Activated CD4-positive, alpha-beta T cell treated with anti-CD3 and anti-CD28 coated beads for 36 hours (primary cell): ENCODE measurements at regions not wholly inside any gene's neighbourhood (a gene's known extent, or its start where the extent isn't known, plus 50 kb on each side); places are given as distances from the start of the nearest gene placed in this dataset.

ENCODE experiments used
- ATAC-seq: fragments of 200-7000 bp; cut with Tn5 transposase; one replicate; pipeline ENCODE4 v1.10.0; 2021; ENCODE audit warnings: mild to moderate bottlenecking, moderate library complexity
- CTCF ChIA-PET: fragments of 350-600 bp; sonication (Branson Sonifier 250); formaldehyde crosslinking; loops from one replicate; lab custom pipeline; 2021; ENCODE audit warnings: antibody characterized with exemption; lab: Charles Lee
- POLR2A ChIA-PET: fragments of 350-600 bp; sonication (Branson Sonifier 250); formaldehyde crosslinking; loops from one replicate; lab custom pipeline; 2021; ENCODE audit warnings: antibody characterized with exemption, inconsistent platforms; lab: Charles Lee
- DNase-seq: peaks from one replicate; pipeline ENCODE4 v3.0.0-alpha.2; 2020
- H3K27ac Mint-ChIP-seq: one replicate; pipeline ENCODE4 v1.8.0; 2021; ENCODE audit warnings: mixed read lengths
- H3K27me3 Mint-ChIP-seq: one replicate; pipeline ENCODE4 v1.8.0; 2021; ENCODE audit warnings: mixed read lengths
- H3K36me3 Mint-ChIP-seq: one replicate; pipeline ENCODE4 v1.8.0; 2021; ENCODE audit warnings: low read depth, mixed read lengths
- H3K4me1 Mint-ChIP-seq: one replicate; pipeline ENCODE4 v1.8.0; 2021; ENCODE audit warnings: mixed read lengths
- H3K4me3 Mint-ChIP-seq: one replicate; pipeline ENCODE4 v1.8.0; 2021; ENCODE audit warnings: mild to moderate bottlenecking, moderate library complexity, mixed read lengths
- H3K9me3 Mint-ChIP-seq: one replicate; pipeline ENCODE4 v1.8.0; 2021; ENCODE audit warnings: low read depth, mixed read lengths
- intact Hi-C, 2 experiments: fragments of 100-400 bp; cut with DNase I in 1 of 2; cut with micrococcal nuclease in 1 of 2; formaldehyde crosslinking; loops; one replicate each; pipeline versions ENCODE4 v1.14.2 to v1.15.1; 2022 to 2024; cut with DNase I, micrococcal nuclease

- ATAC-seq (no peak), DNase-seq (no peak)
- no peak overlapping the region for H3K4me3 Mint-ChIP-seq
- intact Hi-C loops, result no loop called here
- H3K4me1 Mint-ChIP-seq, result no peaks in the 10 kb centered on the region
- H3K27me3 Mint-ChIP-seq, result peaks cover 5% of the 10 kb centered on the region
- ChIA-PET CTCF (no interaction called here), POLR2A (no interaction called here)
- H3K27ac Mint-ChIP-seq, result no peak overlapping the region
- peaks cover 2% of the 10 kb centered on the region for H3K9me3 Mint-ChIP-seq
- no peaks in the 10 kb centered on the region for H3K36me3 Mint-ChIP-seq
Observed at GRCh38 chr16:5509794-5510193, 412.2 kb upstream of the EEF2KMT start.

DNA sequence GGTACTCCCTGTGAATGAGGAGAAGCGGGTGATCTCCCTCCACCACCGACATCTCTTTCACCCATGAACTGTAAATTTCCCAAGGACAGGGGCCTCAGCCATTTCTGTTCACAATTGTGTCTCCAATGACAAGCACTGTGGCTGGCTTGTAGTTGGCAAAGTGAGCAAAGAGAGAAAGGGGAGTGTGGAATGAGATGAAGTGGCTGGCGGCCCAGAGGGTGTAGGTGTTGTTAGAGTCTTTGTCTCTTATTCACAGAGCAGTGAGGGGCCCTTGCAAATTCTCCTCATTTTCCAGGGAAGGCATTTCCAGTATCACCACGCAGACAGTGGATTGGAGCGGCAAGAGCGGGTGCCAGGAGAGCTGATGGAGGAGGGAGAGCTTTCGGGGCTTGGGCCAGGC is 411.7 kb upstream of the EEF2KMT start:
- intact Hi-C loops, result no loop called here
- POLR2A ChIA-PET, result no interaction called here
- ATAC-seq, result no peak

GRCh38 chr16:5508371-5508770 is 410.8 kb upstream of the EEF2KMT start:
- ChIA-PET CTCF (interaction anchor here (1.8 kb wide), 1 partner anchor 108 kb away, joined by 4 read pairs; no protein-coding TSS in a partner anchor), POLR2A (no interaction called here)
- Mint-ChIP-seq H3K36me3 (no peaks in the 10 kb centered on the region), H3K4me1 (no peaks in the 10 kb centered on the region), H3K9me3 (no peaks in the 10 kb centered on the region), H3K4me3 (no peak overlapping the region), H3K27me3 (peaks cover 5% of the 10 kb centered on the region), H3K27ac (no peak overlapping the region)
- ATAC-seq, result no peak
- intact Hi-C loops, result no loop called here
- DNase-seq, result no peak

More for the DNA sequence above, 411.7 kb upstream of the EEF2KMT start:
- Mint-ChIP-seq H3K27me3 (peaks cover 5% of the 10 kb centered on the region), H3K27ac (no peak overlapping the region), H3K9me3 (no peaks in the 10 kb centered on the region), H3K4me1 (no peaks in the 10 kb centered on the region), H3K4me3 (no peak overlapping the region), H3K36me3 (no peaks in the 10 kb centered on the region)
- CTCF ChIA-PET, result no interaction called here
- DNase-seq, result no peak

GRCh38 chr16:5506021-5506420 is 408.4 kb upstream of the EEF2KMT start:
- no peak for DNase-seq
- CTCF ChIA-PET, result no interaction called here

DNA sequence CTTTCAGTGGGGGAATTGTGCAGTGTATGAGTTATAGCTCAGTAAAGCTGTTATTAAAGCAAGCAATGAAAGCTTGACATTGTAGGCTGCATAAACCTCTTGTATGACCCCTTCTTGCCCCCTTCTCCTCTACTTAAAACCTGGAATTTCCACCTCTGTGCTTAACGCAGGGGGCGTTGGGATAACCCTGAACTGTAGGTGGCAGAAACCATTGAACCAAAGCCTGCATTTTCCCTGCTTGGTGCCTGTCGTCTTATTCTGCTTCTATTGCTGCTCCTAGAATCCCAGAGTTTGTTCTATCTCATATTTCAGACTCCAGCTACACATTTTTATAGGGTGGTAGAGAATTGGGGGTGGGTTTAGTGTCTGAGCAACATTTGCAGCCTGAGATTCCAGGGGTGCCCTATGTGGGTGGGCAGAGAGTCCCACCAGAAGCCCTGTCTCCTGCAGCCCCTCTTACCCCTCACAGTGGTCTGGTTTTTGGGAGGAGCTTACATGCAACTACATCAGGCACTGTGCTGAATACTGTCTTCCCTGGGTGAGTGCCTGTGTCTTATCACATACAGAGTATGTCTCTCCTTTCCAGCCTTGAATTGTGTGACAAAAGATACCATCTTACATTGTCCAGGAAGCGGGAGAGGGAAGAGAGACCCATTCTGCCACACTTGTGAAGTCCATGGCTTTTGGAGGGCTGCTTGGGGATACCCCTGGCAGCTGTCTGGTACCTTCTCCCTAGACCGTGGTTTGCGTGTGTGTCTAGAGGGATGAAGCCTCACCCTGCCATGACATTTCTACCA is 407.7 kb upstream of the EEF2KMT start:
- intact Hi-C loops, result no loop called here
- ChIA-PET CTCF (no interaction called here), POLR2A (no interaction called here)
- no peak overlapping the region for H3K27ac Mint-ChIP-seq
- H3K9me3 Mint-ChIP-seq, result no peaks in the 10 kb centered on the region
- ATAC-seq, result no peak
- H3K4me3 Mint-ChIP-seq, result no peak overlapping the region
- peaks cover 4% of the 10 kb centered on the region for H3K27me3 Mint-ChIP-seq
- no peaks in the 10 kb centered on the region for H3K36me3 Mint-ChIP-seq
- no peak for DNase-seq
- no peaks in the 10 kb centered on the region for H3K4me1 Mint-ChIP-seq

More at GRCh38 chr16:5506021-5506420, 408.4 kb upstream of the EEF2KMT start:
- H3K9me3 Mint-ChIP-seq, result no peaks in the 10 kb centered on the region
- no peaks in the 10 kb centered on the region for H3K36me3 Mint-ChIP-seq
- no peak overlapping the region for H3K27ac Mint-ChIP-seq
- H3K4me3 Mint-ChIP-seq, result no peak overlapping the region
- ATAC-seq, result no peak
- peaks cover 4% of the 10 kb centered on the region for H3K27me3 Mint-ChIP-seq
- H3K4me1 Mint-ChIP-seq, result no peaks in the 10 kb centered on the region
- POLR2A ChIA-PET, result no interaction called here
- intact Hi-C loops, result no loop called here

DNA sequence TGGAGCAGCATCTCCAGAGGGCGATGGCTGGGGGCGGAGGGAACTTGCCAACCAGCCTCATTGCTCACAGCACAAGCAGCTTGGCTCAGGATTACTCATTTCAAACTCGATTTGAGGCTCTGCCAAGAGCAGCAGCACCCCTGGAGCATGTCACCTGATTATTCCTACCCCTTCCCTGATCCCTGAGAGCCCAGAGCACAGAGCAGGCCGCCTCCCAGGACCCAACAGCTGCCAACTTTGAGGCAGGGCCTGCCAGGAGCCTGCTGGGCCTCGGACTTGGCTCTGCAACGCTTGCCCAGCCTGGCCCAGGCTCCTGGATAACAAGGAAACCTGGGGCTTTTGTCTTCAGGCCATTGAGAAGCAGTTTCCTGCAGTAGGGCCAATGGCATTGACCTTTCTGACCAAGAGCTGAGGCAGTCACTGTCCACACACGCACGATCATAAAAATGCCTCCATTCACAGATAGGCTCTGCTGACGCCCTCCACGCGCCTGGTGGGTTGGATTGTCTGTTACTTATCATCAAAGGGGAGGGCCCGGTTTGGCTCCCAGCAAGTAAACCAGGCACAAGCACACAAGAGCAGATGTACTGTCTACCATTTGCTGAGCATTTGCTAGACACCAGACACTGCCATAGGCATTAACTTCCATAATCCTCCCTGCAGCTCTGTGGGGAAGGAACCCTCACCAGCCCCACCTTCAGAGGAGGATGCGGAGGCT is 406.6 kb upstream of the EEF2KMT start:
- ChIA-PET POLR2A (no interaction called here), CTCF (interaction anchor here (0.7 kb wide), 1 partner anchor 137 kb away, joined by 3 read pairs; no protein-coding TSS in a partner anchor)
- Mint-ChIP-seq H3K27ac (no peak overlapping the region), H3K4me3 (no peak overlapping the region), H3K27me3 (peaks cover 4% of the 10 kb centered on the region), H3K9me3 (no peaks in the 10 kb centered on the region), H3K4me1 (no peaks in the 10 kb centered on the region), H3K36me3 (no peaks in the 10 kb centered on the region)
- intact Hi-C loops, result loop anchor here (5.0 kb wide), 3 partner anchors 113 to 1138 kb away; no protein-coding TSS in a partner anchor
- no peak for DNase-seq
- no peak for ATAC-seq

DNA sequence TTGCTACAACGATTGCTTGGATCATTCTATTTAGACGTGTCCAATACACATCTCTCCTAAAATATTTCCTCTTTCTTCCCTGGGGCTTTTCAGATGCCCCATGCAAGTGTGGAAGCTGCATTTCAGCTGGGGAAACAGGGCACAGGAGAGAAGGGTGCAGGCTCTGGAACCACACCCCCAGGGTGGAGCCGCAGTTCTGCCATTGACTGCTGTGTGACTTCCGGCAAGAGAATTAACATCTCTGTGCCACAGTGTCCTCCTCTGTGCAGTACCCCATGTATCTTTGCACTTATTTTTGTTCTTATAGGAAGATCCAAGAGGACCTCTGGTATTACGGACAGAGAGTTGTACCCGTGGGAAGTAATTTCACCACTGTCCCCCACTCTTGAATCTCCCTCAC is 405.3 kb upstream of the EEF2KMT start:
- intact Hi-C loops, result loop anchor here (1.0 to 5.0 kb wide), 4 partner anchors 113 to 1139 kb away; no protein-coding TSS in a partner anchor

GRCh38 chr16:5502467-5502869 is 404.9 kb upstream of the EEF2KMT start:
- Mint-ChIP-seq H3K4me1 (no peaks in the 10 kb centered on the region), H3K4me3 (no peak overlapping the region), H3K9me3 (no peaks in the 10 kb centered on the region), H3K36me3 (no peaks in the 10 kb centered on the region), H3K27ac (no peak overlapping the region), H3K27me3 (peaks cover 5% of the 10 kb centered on the region)
- CTCF ChIA-PET, result no interaction called here
- DNase-seq, result peak; percentile 21
- intact Hi-C loops, result loop anchor here (1.0 to 5.0 kb wide), 4 partner anchors 114 to 1140 kb away; no protein-coding TSS in a partner anchor
- POLR2A ChIA-PET, result no interaction called here
- ATAC-seq, result no peak

More for the DNA sequence above, 405.3 kb upstream of the EEF2KMT start:
- Mint-ChIP-seq H3K36me3 (no peaks in the 10 kb centered on the region), H3K27ac (no peak overlapping the region), H3K9me3 (no peaks in the 10 kb centered on the region), H3K27me3 (peaks cover 4% of the 10 kb centered on the region), H3K4me1 (no peaks in the 10 kb centered on the region), H3K4me3 (no peak overlapping the region)
- ChIA-PET CTCF (no interaction called here), POLR2A (no interaction called here)
- no peak for ATAC-seq
- DNase-seq, result no peak

GRCh38 chr16:5500526-5500925 is 402.9 kb upstream of the EEF2KMT start:
- Mint-ChIP-seq H3K36me3 (no peaks in the 10 kb centered on the region), H3K4me3 (no peak overlapping the region), H3K27me3 (peaks cover 2% of the 10 kb centered on the region), H3K9me3 (no peaks in the 10 kb centered on the region), H3K4me1 (no peaks in the 10 kb centered on the region), H3K27ac (no peak overlapping the region)
- CTCF ChIA-PET, result interaction anchor here (1.2 kb wide), 1 partner anchor 12 kb away, joined by 3 read pairs; no protein-coding TSS in a partner anchor
- POLR2A ChIA-PET, result no interaction called here
- no peak for ATAC-seq
- DNase-seq, result no peak
- intact Hi-C loops, result loop anchor here (5.0 kb wide), 3 partner anchors 117 to 1142 kb away; no protein-coding TSS in a partner anchor

DNA sequence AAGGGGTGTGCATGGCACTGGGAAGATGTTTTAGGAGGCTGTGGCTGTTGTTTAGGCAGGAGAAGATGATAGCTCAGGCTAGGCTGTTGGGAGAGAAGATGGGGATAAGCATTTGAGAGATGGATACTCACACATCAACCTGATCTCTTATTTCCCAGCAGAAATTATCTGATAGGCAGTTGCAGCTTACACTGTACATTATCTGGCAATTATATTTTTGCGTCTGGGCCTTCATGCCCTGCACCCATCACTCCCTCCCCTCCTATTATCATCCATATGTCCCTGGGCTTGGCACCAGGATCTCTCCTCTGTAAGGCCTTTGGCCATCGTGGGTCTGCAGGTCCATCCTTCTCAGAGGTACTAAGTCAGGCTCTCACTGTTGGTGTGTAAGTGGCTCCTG is 401.0 kb upstream of the EEF2KMT start:
- Mint-ChIP-seq H3K4me1 (no peaks in the 10 kb centered on the region), H3K27ac (no peak overlapping the region), H3K36me3 (no peaks in the 10 kb centered on the region), H3K4me3 (no peak overlapping the region), H3K9me3 (no peaks in the 10 kb centered on the region), H3K27me3 (peaks cover 3% of the 10 kb centered on the region)
- POLR2A ChIA-PET, result no interaction called here
- ATAC-seq, result no peak
- intact Hi-C loops, result no loop called here
- DNase-seq, result no peak
- CTCF ChIA-PET, result interaction anchor here (0.6 kb wide), 1 partner anchor 117 kb away, joined by 3 read pairs; no protein-coding TSS in a partner anchor

- ATAC-seq (no peak), DNase-seq (no peak)
- POLR2A ChIA-PET, result no interaction called here
- intact Hi-C loops, result no loop called here
- no peak overlapping the region for H3K4me3 Mint-ChIP-seq
- H3K27ac Mint-ChIP-seq, result no peak overlapping the region
- CTCF ChIA-PET, result no interaction called here
- H3K27me3 Mint-ChIP-seq, result peaks cover 5% of the 10 kb centered on the region
- H3K4me1 Mint-ChIP-seq, result no peaks in the 10 kb centered on the region
- no peaks in the 10 kb centered on the region for H3K36me3 Mint-ChIP-seq
- H3K9me3 Mint-ChIP-seq, result no peaks in the 10 kb centered on the region
Observed at GRCh38 chr16:5496013-5496412, 398.4 kb upstream of the EEF2KMT start.
